ENCODE measurements at regions not wholly inside any gene's neighbourhood (a gene's known extent, or its start where the extent isn't known, plus 50 kb on each side); places are given as distances from the start of the nearest gene placed in this dataset.

DNA sequence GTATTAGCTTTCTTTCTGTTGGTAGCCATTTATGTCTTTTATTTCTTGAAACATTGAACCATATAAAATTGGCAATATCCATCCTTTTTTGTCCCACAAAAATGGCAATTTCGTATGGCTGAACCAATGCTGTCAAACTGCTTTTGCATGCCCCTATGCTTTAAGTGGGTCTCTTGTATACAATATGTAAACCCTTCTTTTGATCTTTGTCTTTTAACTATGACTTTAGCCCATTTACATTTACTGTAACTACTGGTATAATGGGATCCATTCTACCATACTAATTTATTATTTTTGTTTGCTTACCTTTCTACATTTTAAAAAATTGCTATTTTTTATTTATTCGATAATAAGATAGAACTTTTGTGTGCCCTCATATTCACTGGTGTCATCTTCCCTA lies 93.4 kb downstream of the TENT4A start:
- DNase-seq: no peak

DNA sequence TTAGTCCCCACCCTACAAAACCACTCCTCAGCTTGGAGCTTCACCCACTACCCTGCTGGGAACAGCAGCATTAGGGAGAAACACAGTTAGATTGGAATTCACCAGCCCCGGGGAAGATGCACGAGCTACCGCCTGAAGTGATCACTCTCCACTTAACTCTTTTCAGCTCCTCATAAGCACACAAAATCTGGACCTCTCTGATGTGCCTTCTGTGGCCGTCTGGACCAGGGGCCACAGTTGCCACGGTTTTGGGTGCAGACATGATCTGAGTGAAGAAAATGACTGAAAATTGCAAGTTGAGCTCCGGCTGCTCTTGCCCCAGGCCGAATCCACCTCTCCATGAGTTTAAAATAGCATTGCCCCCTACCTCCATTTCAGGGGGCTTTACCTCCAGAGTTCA lies 95.2 kb downstream of the TENT4A start:
- no peak for DNase-seq

DNA sequence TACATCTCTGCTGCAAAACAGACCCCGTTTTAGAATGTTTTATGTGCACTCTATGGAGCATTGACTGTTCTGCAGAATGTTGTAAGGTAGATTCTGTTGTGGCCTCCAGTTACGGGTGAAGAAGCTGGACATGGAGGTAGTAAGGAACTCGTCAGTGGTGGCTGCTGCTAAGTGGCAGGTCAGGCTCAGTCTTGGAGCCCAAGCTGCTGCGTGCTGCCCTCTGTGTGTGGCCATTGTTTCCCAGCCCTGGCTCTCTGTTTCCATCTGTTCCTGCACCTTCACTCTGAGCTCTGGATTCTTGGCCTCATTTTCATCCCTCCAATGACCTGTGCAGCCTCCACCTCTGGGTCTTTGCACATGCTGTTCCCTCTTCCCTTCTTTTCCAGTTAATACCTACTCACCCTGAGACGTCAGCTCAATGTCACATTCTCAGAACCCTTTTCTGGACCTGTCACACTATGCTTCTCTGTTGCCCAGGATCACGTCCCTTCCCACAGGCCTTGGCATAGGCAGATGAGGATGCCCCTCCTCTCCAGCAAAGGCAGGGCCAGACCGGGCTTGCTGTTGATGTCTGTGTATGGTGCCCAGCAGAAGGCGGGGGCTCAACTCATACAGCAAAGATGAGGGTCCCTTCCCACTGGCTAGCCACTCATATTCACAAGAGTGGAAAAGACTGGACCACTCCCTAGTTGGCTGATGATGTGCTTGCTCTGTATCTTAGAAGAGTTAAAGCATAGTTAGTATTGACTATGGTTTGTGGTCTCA lies 97.6 kb downstream of the TENT4A start:
- no peak for DNase-seq

DNA sequence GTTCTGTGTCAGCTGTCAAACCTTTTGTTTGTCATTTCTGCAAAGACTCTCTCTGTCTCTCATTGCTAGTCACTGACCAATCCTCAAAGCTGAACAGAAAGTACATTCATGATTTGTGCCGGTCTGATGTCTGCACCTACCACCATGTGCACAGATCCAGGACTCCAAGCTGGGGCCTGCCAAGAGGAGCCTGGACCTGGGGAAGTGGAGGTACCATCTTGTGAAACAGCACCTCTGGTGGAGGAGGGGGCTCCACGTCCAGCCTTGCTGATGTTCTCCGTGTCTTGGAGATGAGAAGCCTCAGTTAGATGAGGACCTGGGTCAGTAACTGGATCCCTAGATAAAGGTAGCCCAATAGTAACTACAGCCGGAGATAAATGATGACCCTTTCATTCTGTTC lies 98.9 kb downstream of the TENT4A start:
- no peak for DNase-seq

DNA sequence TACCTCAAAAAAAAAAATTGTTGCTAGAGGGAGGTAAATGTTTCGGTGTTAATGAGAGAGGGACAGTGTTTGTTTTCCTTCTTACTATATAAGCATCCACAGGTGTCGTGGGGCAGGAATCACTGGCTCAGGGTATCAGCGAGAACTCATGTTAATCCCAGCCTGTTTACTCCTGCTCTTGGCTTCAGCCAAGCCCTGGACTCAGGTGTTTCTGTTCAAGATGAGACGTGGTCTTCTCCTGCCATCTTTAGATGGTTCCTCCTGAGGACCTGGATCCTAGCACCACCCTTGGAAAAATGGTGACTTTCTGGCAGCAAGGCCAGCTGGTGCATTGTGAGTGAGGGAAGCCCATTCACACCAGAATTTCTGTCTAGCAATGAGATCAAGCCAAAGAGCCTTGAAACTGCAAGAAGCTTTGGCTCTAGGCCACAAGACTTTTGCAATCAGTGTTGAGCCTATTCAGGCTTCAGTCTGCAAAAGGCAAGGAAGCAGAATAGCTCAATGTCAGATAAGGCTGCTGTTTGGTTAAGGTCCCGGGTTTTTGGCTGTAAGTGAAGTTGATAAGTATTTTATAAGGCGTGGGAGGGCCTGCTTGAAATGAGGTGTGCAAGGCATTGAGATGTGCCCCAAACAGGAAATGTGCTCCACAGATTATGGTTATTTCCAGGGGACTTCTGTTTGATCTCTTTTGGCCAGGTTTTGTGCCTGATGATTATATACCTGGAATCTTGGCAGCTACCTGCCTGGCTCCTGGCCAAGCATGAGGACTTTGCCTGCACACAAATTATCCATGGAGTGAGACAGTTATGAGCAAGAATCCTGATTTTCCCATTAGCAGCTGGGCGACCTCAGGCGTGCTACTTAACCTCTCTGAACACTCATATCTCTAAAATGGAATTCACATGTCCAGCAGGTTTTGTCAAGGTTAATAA lies 99.8 kb downstream of the TENT4A start:
- no peak for DNase-seq

DNA sequence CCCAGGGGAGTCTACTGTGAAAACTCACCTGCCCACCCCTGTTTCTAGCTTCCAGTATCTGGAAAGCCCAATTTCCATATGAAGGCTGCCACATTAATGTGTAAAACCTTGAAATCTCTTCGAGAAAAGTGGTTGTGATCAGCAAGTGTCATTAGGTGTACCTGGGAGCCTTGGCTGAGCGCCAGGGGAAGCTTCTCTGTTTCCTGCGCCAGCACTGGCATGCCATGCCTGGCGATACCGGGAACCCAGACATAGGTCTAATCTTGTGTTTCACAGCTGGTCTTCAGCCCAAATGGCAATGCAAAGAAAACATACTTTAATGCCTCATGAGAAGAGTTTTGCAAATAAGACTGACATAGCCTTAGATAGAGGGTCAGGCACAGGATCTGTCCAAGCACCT lies 101.6 kb downstream of the TENT4A start:
- no peak for DNase-seq

DNA sequence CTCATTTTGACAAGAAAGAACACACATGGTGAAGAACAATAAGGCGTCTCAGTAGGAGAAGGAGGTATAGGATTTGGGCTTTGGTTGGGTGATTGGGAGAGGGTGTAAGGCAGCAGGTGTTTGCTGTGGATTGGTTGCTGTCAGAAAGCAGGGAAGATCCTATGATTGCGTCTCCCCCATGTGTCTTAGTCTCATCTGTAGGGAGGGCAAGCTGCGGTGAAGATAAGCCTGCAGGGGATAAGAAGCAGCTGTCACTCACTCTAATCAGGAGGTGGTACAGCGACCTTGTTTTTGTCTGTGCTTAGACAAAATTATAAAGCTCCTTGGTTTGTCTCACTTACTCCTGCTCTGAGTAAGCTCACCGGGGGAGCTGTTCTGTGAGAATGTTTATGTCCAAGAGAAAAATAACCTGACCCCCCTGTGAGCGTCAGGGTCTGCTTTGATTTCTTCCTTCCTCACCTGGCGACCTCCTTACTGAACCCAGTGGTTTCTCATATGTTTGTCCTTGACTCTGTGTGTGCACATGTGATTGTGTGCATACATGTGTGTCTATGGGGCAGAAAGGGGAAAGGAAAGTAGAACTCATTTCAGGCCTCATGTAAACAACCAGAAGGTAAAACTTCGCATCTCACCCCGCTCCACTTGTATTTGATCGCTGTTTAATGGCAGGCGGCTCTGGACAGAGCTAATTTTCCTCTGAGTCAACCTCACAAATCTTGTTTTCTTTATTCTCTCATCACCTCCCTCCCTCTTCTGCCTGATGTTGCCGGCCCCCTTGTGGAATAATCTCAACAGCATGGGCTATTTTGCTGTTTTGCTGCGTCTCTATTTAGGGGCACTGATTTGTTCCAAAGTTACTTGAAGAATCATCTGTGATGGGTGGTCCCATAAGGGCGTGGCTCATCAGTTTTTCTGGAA lies 105.6 kb downstream of the TENT4A start:
- DNase-seq: no peak

DNA sequence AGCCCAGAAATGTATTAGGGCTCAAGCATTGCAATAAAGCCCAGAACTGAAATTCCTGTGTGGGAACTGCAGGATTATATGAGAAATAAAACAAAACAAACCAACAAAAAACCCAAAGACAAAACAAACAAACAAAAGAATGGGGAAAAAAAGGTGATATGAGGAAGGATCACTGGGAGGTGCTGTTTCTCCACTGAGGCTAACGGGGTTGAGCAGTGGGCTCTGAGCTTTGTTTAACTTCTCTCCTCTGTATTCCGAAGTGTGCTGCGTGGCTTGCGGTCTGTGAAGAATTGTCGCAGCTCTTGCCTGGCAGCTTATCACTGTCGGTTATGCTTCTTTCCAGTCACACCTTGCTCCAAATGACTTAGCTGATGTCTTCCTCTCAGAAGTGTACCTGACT lies 106.3 kb downstream of the TENT4A start:
- DNase-seq: no peak

DNA sequence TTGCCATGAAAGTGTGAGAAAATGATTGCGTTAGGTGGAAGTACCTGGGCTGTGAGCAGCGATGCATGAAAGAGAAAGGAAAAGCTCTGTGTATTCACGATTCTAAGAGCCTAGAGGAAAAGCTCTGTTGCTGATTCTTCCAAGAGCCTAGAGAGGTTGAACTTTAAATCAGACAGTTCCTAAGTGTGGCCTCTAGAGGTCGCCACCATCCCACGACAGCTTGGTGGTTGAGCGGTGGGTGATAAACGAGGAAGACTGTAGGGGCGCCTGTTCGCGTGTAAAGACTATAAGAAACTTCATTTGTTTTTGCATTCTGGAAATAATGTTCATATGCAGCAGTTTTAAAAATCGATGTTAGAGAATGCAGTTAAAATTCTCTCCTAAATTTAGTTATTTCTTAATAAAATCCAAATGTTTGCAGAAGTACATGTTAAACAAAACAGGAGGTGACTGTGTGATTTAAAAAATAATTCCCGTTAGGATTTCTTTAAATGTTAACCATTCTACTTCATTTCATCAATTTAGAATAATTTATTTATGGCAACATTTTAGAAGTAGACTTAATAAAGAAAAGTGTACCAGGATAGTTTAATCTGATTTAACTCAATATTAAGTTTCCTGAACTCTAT lies 107.7 kb downstream of the TENT4A start:
- DNase-seq: peak; percentile 13 to 45

DNA sequence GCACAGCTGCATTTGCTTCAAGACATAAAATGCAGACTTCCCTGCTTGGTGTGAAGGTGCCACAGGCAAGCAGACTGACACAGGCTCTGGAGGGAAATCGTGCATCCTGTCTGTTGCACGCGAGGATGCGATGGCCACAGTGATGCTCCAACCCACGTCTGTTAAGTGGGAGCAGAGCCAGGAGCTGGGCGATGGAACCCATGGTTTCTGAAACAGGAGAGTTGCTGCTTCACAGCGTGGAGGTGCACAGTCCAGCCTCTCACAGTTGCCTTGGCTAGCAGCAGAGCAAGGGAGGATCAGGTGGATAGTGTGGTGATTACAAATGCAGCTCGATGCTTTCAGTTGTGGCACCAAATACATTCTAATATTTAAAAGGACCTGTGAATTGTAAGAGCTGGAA lies 108.8 kb downstream of the TENT4A start:
- DNase-seq: no peak

DNA sequence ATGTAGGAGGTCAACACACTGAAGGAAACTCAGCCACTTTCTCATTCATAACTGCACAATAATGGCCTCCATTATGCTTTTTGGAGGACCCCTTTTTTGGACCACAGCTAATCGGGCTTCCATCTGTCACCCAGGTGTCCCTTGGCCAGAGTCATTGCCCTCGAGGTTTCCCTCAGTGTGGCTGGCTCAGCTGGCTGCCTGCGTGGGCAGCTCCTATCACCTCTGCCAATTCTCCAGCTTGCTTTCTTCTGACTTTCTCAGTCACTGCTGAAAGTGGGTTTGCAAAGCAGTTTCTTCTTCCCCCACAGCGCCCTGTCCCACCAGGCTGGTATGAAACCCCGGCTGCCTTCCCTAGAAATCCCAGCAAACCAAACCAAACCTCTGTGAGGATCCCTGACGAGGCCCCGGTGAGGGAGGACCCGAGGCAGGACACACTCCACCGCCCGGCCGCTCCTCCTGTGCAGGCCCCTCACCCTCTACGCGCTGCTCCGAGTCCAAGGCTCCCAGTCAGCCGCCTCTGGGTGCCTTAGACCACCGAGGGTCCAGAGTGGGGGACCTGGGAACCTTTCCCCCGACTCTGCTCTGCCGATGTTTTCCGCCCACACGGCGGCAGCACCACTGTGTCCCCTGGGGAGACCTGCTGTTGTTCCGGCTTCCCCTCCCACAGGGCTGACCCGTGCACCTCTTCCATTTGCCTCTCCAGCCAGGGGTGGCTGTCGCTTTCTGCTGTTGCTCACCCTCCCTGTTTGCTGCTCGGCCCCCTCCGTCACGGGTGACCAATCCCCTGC lies 109.5 kb downstream of the TENT4A start:
- DNase-seq: no peak

DNA sequence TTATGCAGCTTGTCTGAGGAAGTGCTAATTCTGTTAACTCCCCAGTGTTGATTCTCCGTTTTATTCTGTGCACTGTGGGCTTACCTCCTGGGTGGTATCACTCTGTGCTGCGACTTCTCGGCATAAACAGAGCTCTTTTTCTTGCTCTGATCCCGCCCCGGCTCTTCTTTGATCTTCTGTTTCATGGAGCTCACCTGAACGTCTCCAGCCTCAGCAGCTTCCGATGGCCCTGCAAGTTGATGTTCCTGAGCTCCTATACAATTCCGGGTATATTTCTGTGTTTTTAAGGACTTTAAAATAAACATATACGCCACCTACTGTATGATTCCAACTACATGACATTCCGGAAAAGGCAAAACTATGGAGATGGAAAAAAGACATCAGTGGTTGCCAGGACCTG lies 110.8 kb downstream of the TENT4A start:
- no peak for DNase-seq

DNA sequence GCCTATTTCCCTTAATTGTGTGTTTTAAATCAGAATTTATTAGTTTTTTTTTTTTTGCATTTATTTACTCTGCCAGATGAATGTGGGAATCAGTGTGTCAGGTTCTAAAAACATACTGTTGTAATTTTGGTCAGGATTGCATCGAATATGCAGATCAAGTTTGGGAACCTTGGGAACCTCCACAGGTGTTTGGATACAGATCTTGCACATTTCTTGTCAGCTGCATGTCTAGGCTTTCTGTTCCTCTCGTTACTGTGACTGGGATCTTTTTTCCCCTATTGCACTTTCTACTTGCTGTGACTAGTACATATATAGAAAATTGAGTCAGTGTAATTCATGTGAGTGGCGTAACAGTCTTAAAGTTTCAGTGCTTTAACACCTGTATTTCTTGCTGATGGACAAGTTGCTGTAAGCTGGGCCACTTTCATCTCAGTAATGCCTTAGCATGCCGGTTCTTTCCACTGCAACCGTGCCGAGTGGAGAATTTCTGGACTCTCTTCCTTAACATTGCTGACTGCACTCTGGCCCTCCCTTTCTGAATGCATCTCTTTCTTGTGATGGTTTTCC lies 112.5 kb downstream of the TENT4A start:
- no peak for DNase-seq

DNA sequence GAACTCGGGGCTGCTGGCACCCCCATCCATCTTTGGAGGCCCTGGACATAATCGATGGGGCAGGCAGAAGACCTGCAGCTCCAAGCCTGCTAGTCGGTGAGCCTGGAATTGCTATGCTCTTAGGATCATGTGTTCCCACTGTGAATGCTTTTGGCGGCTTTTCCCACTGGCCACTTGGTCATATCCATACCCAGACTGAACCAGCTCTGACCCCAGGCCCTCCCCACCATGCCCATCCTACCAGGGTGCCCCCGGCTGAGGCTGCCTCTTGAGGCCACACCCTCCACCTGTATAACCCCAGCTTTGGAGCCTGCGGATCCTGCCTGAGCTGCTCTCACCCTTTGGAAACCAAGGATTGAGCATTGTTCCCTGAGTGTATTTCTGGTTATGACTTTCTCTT lies 113.5 kb downstream of the TENT4A start:
- DNase-seq: no peak

DNA sequence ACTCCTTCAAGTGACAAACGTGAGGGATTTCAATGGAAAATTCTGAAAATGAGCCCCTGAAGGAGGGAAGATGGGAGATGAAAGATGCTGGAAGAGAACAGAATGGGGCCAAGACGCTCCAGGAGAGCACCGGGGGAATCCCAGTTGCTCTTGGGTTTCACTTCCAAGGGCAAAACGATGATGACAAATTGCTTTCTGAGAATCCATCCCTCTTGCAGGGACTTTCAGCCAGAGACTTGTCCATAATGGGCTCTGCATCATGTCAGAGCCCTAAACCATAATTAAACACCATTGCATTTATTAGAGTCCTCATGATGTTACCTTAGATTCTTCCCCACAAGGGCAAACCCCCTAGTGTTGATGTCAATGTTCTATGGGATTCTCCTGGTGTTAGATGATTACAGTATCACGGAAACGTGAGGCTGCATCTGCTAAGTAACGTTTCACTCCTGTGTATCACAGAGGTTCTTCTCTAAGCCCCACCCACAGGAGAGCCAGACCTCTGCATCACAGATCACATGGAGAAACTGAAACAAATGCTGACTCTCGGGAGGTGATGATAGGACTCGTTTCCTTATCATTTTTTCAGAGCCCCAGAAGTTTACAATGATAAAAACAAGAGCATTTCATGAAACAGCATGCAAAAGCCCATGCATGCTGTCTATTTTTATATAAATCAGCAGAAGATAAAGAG lies 114.4 kb downstream of the TENT4A start:
- DNase-seq: peak; percentile 73 to 78

DNA sequence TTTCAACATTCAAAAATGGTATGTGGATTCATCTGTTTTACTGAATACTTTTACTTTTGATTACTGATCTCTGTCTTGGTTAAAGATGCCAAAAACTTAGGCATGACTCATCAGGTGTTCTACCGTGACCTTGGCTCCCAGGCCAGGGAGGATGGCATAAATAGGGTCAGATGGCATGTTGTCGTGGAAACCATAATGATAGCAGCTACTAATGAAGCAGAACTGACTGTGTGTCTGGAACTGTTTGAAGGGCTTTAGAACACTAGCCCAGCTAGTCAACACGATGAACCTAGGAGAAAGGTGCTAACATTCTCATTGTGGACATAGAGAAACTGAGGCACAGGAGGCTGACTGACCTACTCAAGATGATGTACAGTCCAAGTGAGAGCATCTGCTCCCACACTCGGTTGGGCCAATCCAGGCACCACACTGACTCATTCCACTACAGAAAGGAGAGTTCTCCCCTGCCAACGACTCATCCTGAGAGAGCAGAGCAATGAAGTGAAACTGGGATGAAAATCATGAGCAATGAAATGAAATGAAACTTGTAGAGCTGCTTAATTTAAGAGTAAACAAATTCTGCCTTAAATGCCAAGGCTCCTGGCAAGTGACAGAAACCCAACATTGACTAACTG lies 116.0 kb downstream of the TENT4A start:
- DNase-seq: peak; percentile 14 to 54

DNA sequence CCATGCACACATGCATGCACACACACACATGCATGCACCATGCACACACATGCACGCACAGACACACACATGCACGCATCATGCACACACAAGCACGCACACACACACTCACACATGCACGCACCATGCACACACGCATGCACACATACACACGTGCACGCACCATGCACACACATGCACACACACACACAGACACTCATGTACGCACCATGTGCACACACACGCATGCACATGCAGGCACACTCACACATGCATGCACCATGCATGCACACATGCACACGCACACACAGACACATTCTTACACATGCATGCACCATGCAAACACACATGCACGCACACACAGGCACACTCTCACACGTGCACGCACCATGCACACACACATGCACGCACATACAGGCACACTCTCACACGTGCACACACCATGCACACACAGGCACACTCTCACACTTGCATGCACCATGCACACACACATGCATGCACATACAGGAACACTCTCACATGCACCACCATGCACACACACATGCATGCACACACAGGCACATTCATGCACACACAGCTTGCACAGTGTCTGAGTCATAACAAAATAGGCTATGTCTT lies 117.5 kb downstream of the TENT4A start:
- no peak for DNase-seq

DNA sequence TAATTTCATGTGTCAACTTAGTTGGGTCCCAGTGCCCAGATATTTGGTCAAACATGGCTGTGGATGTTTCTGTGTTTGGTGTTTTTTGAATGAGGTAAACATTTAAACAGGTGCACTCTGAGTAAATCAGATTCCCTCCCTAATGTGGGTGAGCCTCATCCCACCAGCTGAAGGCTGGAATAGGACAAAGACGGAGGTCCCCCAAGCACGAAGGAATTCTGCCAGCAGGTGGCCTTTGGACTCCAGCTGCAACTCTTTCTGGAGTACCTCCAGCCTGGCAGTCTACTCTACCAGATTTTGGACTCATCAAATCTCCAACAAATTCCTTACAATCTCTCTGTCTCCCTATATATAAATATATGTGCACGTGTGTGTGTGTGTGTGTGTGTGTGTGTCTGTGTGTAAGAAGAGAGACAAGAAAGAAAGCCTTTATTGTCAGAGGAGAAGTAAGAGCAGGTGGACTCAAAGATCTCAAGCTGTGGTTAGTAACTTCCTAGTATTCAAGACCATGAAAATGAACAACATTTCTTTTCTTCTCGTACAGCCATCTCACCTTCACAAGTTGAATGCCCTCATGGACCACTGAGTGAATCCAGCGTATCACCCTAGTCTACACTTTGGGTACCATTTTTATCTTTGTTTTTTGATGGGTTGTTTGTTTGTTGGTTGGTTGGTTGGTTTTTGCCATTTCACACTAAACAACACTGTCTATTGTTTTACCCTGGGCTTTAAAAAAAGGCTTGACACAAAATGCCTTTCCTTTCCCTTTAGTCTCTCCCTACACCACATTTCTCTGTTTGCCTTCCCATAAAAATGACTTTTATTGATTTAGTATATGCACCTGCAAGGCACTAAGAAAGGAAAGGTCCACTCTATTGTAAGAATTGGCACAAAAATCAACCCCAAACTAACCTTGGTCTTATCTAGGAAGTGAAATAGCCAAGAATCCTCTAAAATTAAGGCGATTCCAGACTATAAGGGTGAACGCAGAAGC lies 118.7 kb downstream of the TENT4A start:
- DNase-seq: no peak

DNA sequence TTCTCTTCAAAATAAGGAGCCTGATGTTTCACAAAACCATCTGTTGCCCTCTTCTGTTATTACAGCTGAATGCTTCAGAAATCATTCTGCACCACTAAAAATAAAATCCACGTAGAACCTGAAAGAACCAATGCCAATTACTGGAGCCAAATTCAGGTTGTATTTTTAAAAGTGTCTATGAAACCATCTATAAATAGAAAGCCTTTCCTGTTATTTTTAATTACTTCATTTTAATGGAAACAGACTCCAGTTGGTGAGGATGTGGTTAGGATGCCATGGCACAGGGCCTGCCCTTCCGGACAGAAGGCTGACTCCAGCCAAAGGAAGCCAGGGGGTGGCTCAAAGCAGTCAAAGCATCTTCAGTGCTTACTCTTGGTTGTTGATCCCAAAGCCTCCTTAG lies 119.8 kb downstream of the TENT4A start:
- no peak for DNase-seq

Measured in CD4-positive, alpha-beta T cell treated with Interferon alpha-2 for 1 hour (primary cell).